ENCODE measurements at regions not wholly inside any gene's neighbourhood (a gene's known extent, or its start where the extent isn't known, plus 50 kb on each side); places are given as distances from the start of the nearest gene placed in this dataset.

GRCh38 chrX:23494741-23495140 lies 160.1 kb downstream of the PTCHD1 start:
- no peak for TF ChIP-seq CTCF (IDR thresholded peaks at IDR 0.05)
- TF ChIP-seq EZH2phosphoT487 (IDR thresholded peaks at IDR 0.05), result no peak

Measured in neural progenitor cell (in vitro differentiated cells).